GM12878 (cell line): ENCODE measurements at regions not wholly inside any gene's neighbourhood (a gene's known extent, or its start where the extent isn't known, plus 50 kb on each side); places are given as distances from the start of the nearest gene placed in this dataset.

Source experiments
- ATAC-seq: fragments of 200-7000 bp; cut with Tn5 transposase; 3 replicates; pipeline ENCODE4 v1.9.1; 2020; ENCODE audit warnings: mild to moderate bottlenecking, moderate library complexity
- BruUV-seq: library from RNA; stranded (reverse); fragments of 400-500 nt; replicated peaks from 2 replicates; lab custom pipeline; 2021; lab: Mats Ljungman, UMichigan
- CTCF ChIA-PET: fragments of 300-600 bp; sonication (Branson Sonifier 250); formaldehyde crosslinking; extraction: SDS; loops from one replicate; lab custom pipeline; 2021; ENCODE audit warnings: inconsistent platforms; lab: Yijun Ruan, JAX
- POLR2A ChIA-PET: fragments of 350-600 bp; formaldehyde crosslinking; extraction: SDS; loops from one replicate; lab custom pipeline; 2021; ENCODE audit warnings: inconsistent platforms; lab: Charles Lee
- RAD21 ChIA-PET: fragments of 300-600 bp; sonication (Branson Sonifier 250); formaldehyde crosslinking; loops from one replicate; lab custom pipeline; 2023; ENCODE audit warnings: antibody characterized with exemption; ENCODE audit not compliant: unreplicated experiment; lab: Charles Lee
- SMC1A ChIA-PET: fragments of 300-600 bp; sonication (Branson Sonifier 250); formaldehyde crosslinking; loops from one replicate; lab custom pipeline; 2023; ENCODE audit not compliant: unreplicated experiment, uncharacterized antibody; lab: Charles Lee
- DNase-seq: peaks from one replicate; pipeline ENCODE4 v3.0.0-alpha.2; 2011; ENCODE audit warnings: low read depth, low spot score
- FAIRE-seq: peaks from 3 replicates; lab custom pipeline; 2011; peaks lifted over from hg19 to GRCh38; lab: Jason Lieb, UNC
- H2AFZ ChIP-seq: 2 replicates; pipeline ENCODE4 v1.6.0; 2011; ENCODE audit warnings: low read depth, low read length, control low read depth; ENCODE audit not compliant: control insufficient read depth
- H3K27ac ChIP-seq: 2 replicates; pipeline ENCODE4 v1.5.1; 2011; ENCODE audit warnings: control low read depth; ENCODE audit not compliant: control insufficient read depth, insufficient read depth
- H3K27me3 ChIP-seq, 2 experiments: replicated peaks in 1 of 2; 2 replicates each; pipeline versions ENCODE4 v1.6.0 to v1.6.1; 2011; ENCODE audit warnings: low read length in 1 of 2; ENCODE audit not compliant: control insufficient read depth in 2 of 2, insufficient read depth in 2 of 2
- H3K36me3 ChIP-seq, 2 experiments: 2 replicates each; pipeline ENCODE4 v1.5.1; 2011; ENCODE audit warnings: low read length in 1 of 2; ENCODE audit not compliant: control insufficient read depth in 2 of 2, insufficient read depth in 2 of 2
- H3K4me1 ChIP-seq: 2 replicates; pipeline ENCODE4 v1.6.1; 2011; ENCODE audit warnings: mild to moderate bottlenecking, low read length, moderate library complexity, mixed read lengths; ENCODE audit not compliant: control insufficient read depth, insufficient read depth
- H3K4me2 ChIP-seq: 2 replicates; pipeline ENCODE4 v1.6.0; 2011; ENCODE audit warnings: control low read depth; ENCODE audit not compliant: control insufficient read depth, insufficient read depth
- H3K4me3 ChIP-seq: fragments of 200-600 bp; sonication (generic); 2 replicates; pipeline ENCODE4 v1.5.1; 2016
- H3K79me2 ChIP-seq: 2 replicates; pipeline ENCODE4 v1.6.0; 2011; ENCODE audit warnings: low read length; ENCODE audit not compliant: control insufficient read depth, insufficient read depth
- H3K9ac ChIP-seq: 2 replicates; pipeline ENCODE4 v1.8.0; 2011; ENCODE audit warnings: low read length, control low read depth, mixed read lengths; ENCODE audit not compliant: control insufficient read depth, insufficient read depth
- H3K9me3 ChIP-seq: replicated peaks from 3 replicates; pipeline ENCODE4 v1.5.1; 2011; ENCODE audit warnings: mild to moderate bottlenecking, low read length; ENCODE audit not compliant: control insufficient read depth, insufficient read depth
- H4K20me1 ChIP-seq: 2 replicates; pipeline ENCODE4 v1.6.0; 2011; ENCODE audit not compliant: control insufficient read depth, insufficient read depth
- CEBPB ChIP-seq, 2 experiments: fragments of 150-350 bp in 1 of 2; IDR thresholded peaks; 2 replicates each; pipeline ENCODE4 v1.6.1; 2012 to 2014; ENCODE audit warnings: low read depth in 2 of 2, low read length in 2 of 2, borderline replicate concordance in 1 of 2, inconsistent platforms in 1 of 2
- EED ChIP-seq: sonication (generic); IDR thresholded peaks from 2 replicates; pipeline ENCODE4 v1.6.1; 2016; ENCODE audit warnings: antibody characterized with exemption, low read depth
- ETV6 ChIP-seq, 2 experiments: fragments of 450-650 bp in 1 of 2; IDR thresholded peaks in 1 of 2; conservative IDR thresholded peaks in 1 of 2; 2 replicates each; pipeline ENCODE4 v1.6.1; 2014; ENCODE audit warnings: antibody characterized with exemption in 1 of 2, borderline replicate concordance in 1 of 2, low read depth in 1 of 2, mild to moderate bottlenecking in 1 of 2, moderate library complexity in 1 of 2
- FOS ChIP-seq: IDR thresholded peaks from 3 replicates; pipeline ENCODE4 v1.6.1; 2011; ENCODE audit warnings: borderline replicate concordance; ENCODE audit not compliant: insufficient read length; ENCODE audit errors: extremely low read depth
- JUNB ChIP-seq: IDR thresholded peaks from 2 replicates; pipeline ENCODE4 v1.6.1; 2016; ENCODE audit warnings: antibody characterized with exemption, mild to moderate bottlenecking
- JUND ChIP-seq: IDR thresholded peaks from 2 replicates; pipeline ENCODE4 v1.6.1; 2012; ENCODE audit warnings: low read depth, mild to moderate bottlenecking, low read length, improper control_type of control experiment, moderate library complexity
- NBN ChIP-seq: fragments of 450-650 bp; IDR thresholded peaks from 2 replicates; pipeline ENCODE4 v1.6.1; 2016
- NFXL1 ChIP-seq: fragments of 450-650 bp; IDR thresholded peaks from 2 replicates; pipeline ENCODE4 v1.6.1; 2017; ENCODE audit warnings: antibody characterized with exemption, mild to moderate bottlenecking, borderline replicate concordance
- POU2F2 ChIP-seq: IDR thresholded peaks from 3 replicates; pipeline ENCODE4 v1.6.1; 2011; ENCODE audit warnings: low read depth, mild to moderate bottlenecking, low read length, borderline replicate concordance
- SPI1 ChIP-seq: IDR thresholded peaks from 2 replicates; pipeline ENCODE4 v1.6.1; 2011; ENCODE audit warnings: low read depth, mild to moderate bottlenecking, low read length, moderate library complexity, borderline replicate concordance; ENCODE audit not compliant: insufficient read depth
- USF2 ChIP-seq: IDR thresholded peaks from 2 replicates; pipeline ENCODE4 v1.6.1; 2011; ENCODE audit warnings: low read depth, low read length, improper control_type of control experiment, borderline replicate concordance
- in situ Hi-C: fragments of 300-500 bp; cut with MboI; formaldehyde crosslinking; loops from 9 replicates; pipeline ENCODE4 v1.14.3; 2018; ENCODE audit warnings: mixed read lengths
- intact Hi-C: fragments of 100-400 bp; cut with micrococcal nuclease; formaldehyde crosslinking; loops from one replicate; pipeline ENCODE4 v1.14.2; 2022; ENCODE audit not compliant: unreplicated experiment
- TF ChIP-seq, protein P1 (sequence below): fragments of 450-650 bp; IDR thresholded peaks from 2 replicates; pipeline ENCODE4 v1.6.1; 2016; ENCODE audit warnings: mild to moderate bottlenecking, moderate library complexity, borderline replicate concordance
- TF ChIP-seq, protein P2 (sequence below): fragments of 450-650 bp; IDR thresholded peaks from 2 replicates; pipeline ENCODE4 v1.6.1; 2017; ENCODE audit warnings: borderline replicate concordance

GRCh38 chr1:168941640-168942039, 164.8 kb upstream of the ATP1B1 start:
- ATAC-seq: no peak
- SMC1A ChIA-PET: interaction anchor here (1.2 to 1.6 kb wide), 3 partner anchors 16 to 84 kb away, joined by 4 to 7 read pairs (median 4); no protein-coding TSS in a partner anchor
- FAIRE-seq: no peak
- Histone ChIP-seq H3K4me2 (no peak overlapping the region), H3K4me3 (no peak overlapping the region), H3K79me2 (no peaks in the 10 kb centered on the region), H3K27me3 (no peaks in the 10 kb centered on the region), H3K4me1 (no peaks in the 10 kb centered on the region), H3K9me3 (no peaks in the 10 kb centered on the region), H2AFZ (no peak overlapping the region), H3K36me3 (no peaks in the 10 kb centered on the region), H3K27ac (no peak overlapping the region), H3K9ac (no peak overlapping the region), H4K20me1 (no peaks in the 10 kb centered on the region)
- CTCF ChIA-PET: interaction anchor here (1.0 kb wide), 1 partner anchor 19 kb away, joined by 3 read pairs; no protein-coding TSS in a partner anchor
- POLR2A ChIA-PET: no interaction called here
- RAD21 ChIA-PET: no interaction called here
- TF ChIP-seq, protein P1, sequence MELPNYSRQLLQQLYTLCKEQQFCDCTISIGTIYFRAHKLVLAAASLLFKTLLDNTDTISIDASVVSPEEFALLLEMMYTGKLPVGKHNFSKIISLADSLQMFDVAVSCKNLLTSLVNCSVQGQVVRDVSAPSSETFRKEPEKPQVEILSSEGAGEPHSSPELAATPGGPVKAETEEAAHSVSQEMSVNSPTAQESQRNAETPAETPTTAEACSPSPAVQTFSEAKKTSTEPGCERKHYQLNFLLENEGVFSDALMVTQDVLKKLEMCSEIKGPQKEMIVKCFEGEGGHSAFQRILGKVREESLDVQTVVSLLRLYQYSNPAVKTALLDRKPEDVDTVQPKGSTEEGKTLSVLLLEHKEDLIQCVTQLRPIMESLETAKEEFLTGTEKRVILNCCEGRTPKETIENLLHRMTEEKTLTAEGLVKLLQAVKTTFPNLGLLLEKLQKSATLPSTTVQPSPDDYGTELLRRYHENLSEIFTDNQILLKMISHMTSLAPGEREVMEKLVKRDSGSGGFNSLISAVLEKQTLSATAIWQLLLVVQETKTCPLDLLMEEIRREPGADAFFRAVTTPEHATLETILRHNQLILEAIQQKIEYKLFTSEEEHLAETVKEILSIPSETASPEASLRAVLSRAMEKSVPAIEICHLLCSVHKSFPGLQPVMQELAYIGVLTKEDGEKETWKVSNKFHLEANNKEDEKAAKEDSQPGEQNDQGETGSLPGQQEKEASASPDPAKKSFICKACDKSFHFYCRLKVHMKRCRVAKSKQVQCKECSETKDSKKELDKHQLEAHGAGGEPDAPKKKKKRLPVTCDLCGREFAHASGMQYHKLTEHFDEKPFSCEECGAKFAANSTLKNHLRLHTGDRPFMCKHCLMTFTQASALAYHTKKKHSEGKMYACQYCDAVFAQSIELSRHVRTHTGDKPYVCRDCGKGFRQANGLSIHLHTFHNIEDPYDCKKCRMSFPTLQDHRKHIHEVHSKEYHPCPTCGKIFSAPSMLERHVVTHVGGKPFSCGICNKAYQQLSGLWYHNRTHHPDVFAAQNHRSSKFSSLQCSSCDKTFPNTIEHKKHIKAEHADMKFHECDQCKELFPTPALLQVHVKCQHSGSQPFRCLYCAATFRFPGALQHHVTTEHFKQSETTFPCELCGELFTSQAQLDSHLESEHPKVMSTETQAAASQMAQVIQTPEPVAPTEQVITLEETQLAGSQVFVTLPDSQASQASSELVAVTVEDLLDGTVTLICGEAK: no peak
- TF ChIP-seq NBN (no peak), JUND (no peak), NFXL1 (no peak), CEBPB (IDR thresholded peaks at IDR 0.05; ENCODE audit: borderline replicate concordance in 1 of 2, low read depth in 2 of 2, low read length in 2 of 2) (no peak), JUNB (no peak), ETV6 (conservative IDR thresholded peaks at IDR 0.05 in 1 of 2, IDR thresholded peaks at IDR 0.05 in 1 of 2; ENCODE audit: borderline replicate concordance in 1 of 2, low read depth in 1 of 2) (no peak), POU2F2 (no peak), USF2 (no peak), SPI1 (no peak), EED (no peak), FOS (no peak)
- TF ChIP-seq, protein P2, sequence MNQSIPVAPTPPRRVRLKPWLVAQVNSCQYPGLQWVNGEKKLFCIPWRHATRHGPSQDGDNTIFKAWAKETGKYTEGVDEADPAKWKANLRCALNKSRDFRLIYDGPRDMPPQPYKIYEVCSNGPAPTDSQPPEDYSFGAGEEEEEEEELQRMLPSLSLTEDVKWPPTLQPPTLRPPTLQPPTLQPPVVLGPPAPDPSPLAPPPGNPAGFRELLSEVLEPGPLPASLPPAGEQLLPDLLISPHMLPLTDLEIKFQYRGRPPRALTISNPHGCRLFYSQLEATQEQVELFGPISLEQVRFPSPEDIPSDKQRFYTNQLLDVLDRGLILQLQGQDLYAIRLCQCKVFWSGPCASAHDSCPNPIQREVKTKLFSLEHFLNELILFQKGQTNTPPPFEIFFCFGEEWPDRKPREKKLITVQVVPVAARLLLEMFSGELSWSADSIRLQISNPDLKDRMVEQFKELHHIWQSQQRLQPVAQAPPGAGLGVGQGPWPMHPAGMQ: no peak
- intact Hi-C loops (no loop called here), in situ Hi-C loops (no loop called here)
- no peak for DNase-seq
- no TSS peak for BruUV-seq
